Ureter (tissue), 1 donor: ENCODE measurements at regions not wholly inside any gene's neighbourhood (a gene's known extent, or its start where the extent isn't known, plus 50 kb on each side); places are given as distances from the start of the nearest gene placed in this dataset.
"Not testable (repeated sequence)": the region's sequence is repeated elsewhere in the genome, so short reads cannot be mapped to it uniquely, and the experiment has no call there.

ENCODE experiments used
- DNase-seq: peaks from one replicate; pipeline ENCODE4 v3.0.0-alpha.2; 2020; ENCODE audit warnings: low spot score
- donor health status: DM: yes; HTN: yes; CAD: no.

DNA sequence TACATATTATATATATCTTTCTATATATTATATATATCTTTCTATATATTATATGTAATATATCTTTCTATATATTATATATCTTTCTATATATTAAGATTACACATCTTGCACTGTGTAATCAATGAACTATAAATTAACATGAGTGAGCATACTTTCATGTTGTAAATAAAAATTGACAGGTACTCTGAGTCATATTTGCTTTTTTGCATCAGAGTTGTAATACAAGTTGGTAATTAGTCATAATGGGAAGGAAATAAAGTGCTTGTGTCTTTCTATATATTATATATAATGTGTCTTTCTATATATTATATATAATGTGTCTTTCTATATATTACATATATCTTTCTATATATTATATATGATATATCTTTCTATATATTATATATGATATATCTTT, 172.5 kb upstream of the MAGI2 start:
- not testable (repeated sequence) for DNase-seq

DNA sequence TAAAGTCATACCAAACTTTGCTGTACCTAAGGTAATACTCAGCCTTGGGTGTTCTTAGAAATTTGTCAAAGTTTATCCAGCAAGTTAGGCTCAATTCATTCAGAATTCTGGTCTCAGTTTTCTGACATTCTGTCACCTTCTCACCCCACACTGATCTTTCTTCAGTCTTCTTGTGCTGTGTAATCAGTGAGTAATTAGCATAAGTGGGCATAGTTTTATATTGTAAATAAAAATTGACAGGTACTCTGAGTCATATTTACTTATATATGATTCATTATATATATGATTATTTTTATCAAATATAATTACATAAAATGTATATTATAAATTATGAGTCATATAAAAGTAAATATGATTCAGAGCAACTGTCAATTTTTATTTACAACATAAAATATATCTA, 170.9 kb upstream of the MAGI2 start:
- DNase-seq, result no peak

DNA sequence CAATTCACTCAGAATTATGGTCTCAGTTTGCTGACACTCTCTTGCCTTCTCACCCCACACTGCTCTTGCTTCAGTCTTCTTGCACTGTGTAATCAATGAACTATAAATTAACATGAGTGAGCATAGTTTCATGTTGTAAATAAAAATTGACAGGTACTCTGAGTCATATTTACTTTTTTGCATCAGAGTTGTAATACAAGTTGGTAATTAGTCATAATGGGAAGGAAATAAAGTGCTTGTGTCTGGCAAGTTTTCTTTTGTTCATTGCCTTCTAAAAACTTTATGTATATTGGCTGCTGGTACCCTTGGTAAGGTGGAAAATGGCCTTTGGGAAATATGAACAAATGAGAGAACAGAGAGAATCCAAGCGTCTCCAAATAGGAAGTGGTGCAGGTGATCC, 169.3 kb upstream of the MAGI2 start:
- no peak for DNase-seq

DNA sequence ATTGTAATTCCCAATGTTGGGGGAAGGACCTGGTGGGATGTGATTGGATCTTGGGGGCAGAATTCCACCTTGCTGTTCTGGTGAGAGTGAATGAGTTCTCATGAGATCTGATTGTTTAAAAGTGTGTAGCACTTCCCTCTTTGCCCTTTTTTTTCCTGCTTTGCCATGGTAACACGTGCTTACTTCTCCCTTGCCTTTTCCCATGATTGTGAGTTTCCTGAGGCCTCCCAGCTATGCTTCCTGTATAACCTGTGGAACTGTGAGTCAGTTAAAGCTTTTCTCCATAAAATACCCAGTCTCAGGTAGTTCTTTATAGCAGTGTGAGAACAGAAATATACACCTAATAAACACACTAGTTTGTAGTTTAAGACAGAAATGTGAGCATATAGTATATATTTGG, 166.8 kb upstream of the MAGI2 start:
- no peak for DNase-seq

GRCh38 chr7:79619216-79619615, 165.7 kb upstream of the MAGI2 start:
- no peak for DNase-seq

DNA sequence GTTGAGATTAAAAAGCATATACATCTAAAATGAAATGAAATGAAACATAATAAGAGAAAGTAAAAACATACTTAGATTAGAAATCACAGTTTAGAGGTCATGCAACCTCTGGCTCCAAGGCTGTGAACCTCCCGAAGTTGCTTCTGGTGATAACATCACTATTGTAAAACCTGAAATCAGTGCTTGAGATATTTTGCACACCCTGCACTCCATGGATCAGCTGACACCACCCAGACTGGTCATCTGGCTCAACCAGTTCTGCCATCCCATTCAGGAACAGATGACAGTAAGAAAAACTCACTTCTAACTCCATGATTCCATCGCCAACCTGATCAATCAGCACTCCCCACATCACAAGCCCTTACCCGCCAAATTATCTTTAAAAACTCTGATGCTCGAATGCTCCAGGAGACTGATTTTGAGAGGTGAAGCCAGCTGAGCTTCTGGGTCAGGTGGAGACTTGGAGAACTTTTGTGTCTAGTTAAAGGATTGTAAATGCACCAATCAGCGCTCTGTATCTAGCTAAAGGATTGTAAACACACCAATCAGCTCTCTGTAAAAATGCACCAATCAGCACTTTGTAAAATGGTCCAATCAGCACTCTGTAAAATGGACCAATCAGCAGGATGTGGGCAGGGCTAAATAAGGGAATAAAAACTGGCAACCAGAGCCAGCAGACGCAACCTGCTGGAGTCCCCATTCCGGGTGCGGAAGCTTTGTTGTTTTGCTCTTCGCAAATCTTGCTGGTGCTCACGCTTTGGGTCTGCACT, 162.6 kb upstream of the MAGI2 start:
- DNase-seq, result no peak

- DNase-seq, result no peak
Observed at GRCh38 chr7:79615466-79615865, 162.0 kb upstream of the MAGI2 start.

GRCh38 chr7:79612903-79613302, 159.4 kb upstream of the MAGI2 start:
- DNase-seq, result no peak

- no peak for DNase-seq
Observed at GRCh38 chr7:79612022-79612421, 158.6 kb upstream of the MAGI2 start.

DNA sequence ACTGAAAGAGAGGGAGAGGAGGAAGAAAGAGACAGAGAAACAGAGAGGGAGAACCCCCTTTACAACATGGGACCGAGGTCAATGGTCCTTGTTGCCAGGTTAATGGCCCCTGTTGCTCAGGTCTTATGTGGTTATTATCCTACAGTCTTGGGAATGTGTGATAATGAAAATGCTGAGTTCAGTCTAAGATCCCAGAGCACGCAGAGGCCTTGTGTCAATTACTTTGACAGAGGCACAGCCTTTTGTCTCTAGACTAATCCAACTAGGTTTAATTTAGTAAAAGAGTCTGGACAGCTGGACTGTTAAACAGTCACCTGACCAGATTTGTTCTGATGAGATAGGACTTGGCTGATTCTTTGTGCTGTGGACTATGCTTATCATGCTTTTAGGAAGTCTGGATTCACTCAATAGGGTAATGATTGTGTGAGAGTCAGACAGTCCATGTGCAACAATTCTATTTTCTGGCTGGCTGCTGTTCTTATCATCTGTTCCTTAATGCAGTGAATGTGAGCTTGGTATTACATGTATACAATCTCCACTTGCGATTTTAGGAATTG, 157.4 kb upstream of the MAGI2 start:
- DNase-seq, result no peak

GRCh38 chr7:79610313-79610712, 156.8 kb upstream of the MAGI2 start:
- DNase-seq, result no peak

GRCh38 chr7:79608005-79608404, 154.5 kb upstream of the MAGI2 start:
- DNase-seq, result no peak

DNA sequence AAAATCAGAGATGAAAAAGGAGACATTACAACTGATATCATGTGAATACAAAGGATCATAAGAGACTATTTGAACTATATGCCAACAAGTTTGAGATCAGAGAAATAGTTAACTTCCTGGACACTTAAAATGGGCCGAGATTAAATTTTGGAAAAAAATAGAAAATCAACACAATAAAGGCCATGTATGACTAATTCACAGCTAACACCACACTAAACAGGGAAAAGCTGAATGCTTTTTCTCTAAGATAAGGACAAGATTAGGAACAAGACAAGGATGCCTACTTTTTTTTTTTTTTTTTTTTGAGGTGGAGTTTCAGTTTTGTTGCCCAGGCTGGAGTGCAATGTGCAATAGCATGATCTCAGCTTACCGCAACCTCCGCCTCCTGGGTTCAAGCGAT, 151.4 kb upstream of the MAGI2 start:
- no peak for DNase-seq

GRCh38 chr7:79598351-79598750, 144.9 kb upstream of the MAGI2 start:
- DNase-seq, result no peak

- DNase-seq, result not testable (repeated sequence)
Observed at GRCh38 chr7:79594671-79595070, 141.2 kb upstream of the MAGI2 start.

- DNase-seq, result no peak
Observed at GRCh38 chr7:79593866-79594301, 140.4 kb upstream of the MAGI2 start.

- DNase-seq, result no peak
Observed at GRCh38 chr7:79590916-79591623, 137.6 kb upstream of the MAGI2 start.

GRCh38 chr7:79590391-79590790, 136.9 kb upstream of the MAGI2 start:
- DNase-seq, result no peak

DNA sequence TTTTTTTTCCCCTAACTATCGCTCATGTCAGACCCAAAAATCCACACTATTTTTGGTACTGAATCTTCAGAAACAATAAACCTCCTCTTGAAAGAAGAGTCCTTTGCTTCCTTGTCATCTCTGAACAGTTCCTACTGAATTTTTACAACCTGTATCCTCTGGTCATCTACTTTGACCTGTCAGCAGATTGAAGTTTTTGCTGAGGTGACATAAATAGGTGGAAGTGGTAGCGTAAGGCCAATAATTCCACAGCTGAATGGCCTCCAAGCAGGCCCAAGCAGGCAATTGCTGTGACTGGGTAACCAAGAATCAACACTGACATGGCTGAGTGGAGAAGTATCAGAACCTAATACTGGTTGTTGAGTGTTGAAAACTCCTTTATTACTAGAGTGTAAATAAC, 117.4 kb upstream of the MAGI2 start:
- no peak for DNase-seq

GRCh38 chr7:79563821-79564522, 110.5 kb upstream of the MAGI2 start:
- DNase-seq, result no peak

- no peak for DNase-seq
Observed at GRCh38 chr7:79555571-79555970, 102.1 kb upstream of the MAGI2 start.

- no peak for DNase-seq
Observed at GRCh38 chr7:79553811-79554555, 100.5 kb upstream of the MAGI2 start.
